Stromal cell of bone marrow (primary cell): ENCODE measurements at regions not wholly inside any gene's neighbourhood (a gene's known extent, or its start where the extent isn't known, plus 50 kb on each side); places are given as distances from the start of the nearest gene placed in this dataset.

Experiments used
- DNase-seq: peaks from one replicate; pipeline ENCODE4 v3.0.0-alpha.2; 2012; ENCODE audit warnings: low read depth

- DNase-seq: no peak
Measured at GRCh38 chr4:79466621-79467020, 58.6 kb upstream of the GK2 start.
